ENCODE measurements at regions not wholly inside any gene's neighbourhood (a gene's known extent, or its start where the extent isn't known, plus 50 kb on each side); places are given as distances from the start of the nearest gene placed in this dataset.

DNA sequence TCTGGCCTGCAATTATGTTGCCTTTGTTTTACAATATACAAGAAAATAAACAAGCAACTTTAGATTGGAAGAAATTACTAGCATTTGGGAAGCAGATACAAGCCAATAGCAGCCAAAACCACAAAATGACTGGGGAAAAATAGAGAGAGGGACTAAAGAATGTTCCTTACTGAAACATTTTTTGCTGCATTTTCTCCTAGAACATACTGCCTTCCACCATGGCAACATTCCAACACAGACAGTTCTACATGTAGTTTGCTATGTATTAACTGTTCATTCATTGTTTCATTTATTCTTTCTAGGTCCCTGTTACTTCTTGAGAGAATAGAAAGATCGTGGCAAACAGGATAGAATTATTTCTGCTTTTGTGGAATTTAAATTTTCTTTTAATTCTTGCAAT, 530.2 kb downstream of the RPS29 start:
- Histone ChIP-seq H4K91ac (ENCODE audit: insufficient read length, low read depth, low read length) (no peak overlapping the region), H3K14ac (ENCODE audit: insufficient read depth, low read length) (no peak overlapping the region), H3K9ac (ENCODE audit: extremely low read depth, insufficient read length, low read length) (no peak overlapping the region), H3K79me1 (ENCODE audit: insufficient read depth, low read depth, low read length, poor library complexity, severe bottlenecking) (no peaks in the 10 kb centered on the region), H2BK15ac (ENCODE audit: low read depth, low read length) (no peak overlapping the region), H4K5ac (ENCODE audit: insufficient read length, low read depth, low read length) (no peak overlapping the region), H3K4me2 (ENCODE audit: insufficient read depth, insufficient read length, low read length) (no peak overlapping the region), H4K20me1 (ENCODE audit: control insufficient read depth, insufficient read depth, insufficient read length) (no peaks in the 10 kb centered on the region), H2AK5ac (ENCODE audit: insufficient read length, low read length) (no peak overlapping the region), H2AFZ (ENCODE audit: low read length) (no peak overlapping the region), H3K56ac (ENCODE audit: insufficient read length, low read depth, low read length) (no peak overlapping the region), H3K23me2 (ENCODE audit: insufficient read length, low read depth, low read length, poor library complexity, severe bottlenecking) (no peaks in the 10 kb centered on the region), H3K27ac (ENCODE audit: insufficient read length, low read depth, low read length) (no peak overlapping the region), H3K79me2 (ENCODE audit: insufficient read depth, low read length) (no peaks in the 10 kb centered on the region), H4K8ac (replicated peaks; ENCODE audit: insufficient read length, low read depth, low read length) (no peak overlapping the region), H3T11ph (ENCODE audit: low read length) (no peak overlapping the region), H2BK12ac (ENCODE audit: insufficient read length, low read depth, low read length) (no peak overlapping the region), H2BK5ac (ENCODE audit: insufficient read length, low read length) (no peak overlapping the region), H3K18ac (ENCODE audit: insufficient read length, low read depth, low read length) (no peak overlapping the region), H2BK120ac (ENCODE audit: low read depth, low read length, poor library complexity, severe bottlenecking) (no peak overlapping the region), H3K9me3 (ENCODE audit: control insufficient read depth, low read depth, low read length) (no peaks in the 10 kb centered on the region), H3K4ac (ENCODE audit: low read depth, low read length) (no peak overlapping the region), H2BK20ac (ENCODE audit: low read depth, low read length, poor library complexity, severe bottlenecking) (no peak overlapping the region), H3K23ac (ENCODE audit: insufficient read length, low read depth, low read length) (no peak overlapping the region), H3K27me3 (ENCODE audit: insufficient read depth, low read length) (no peaks in the 10 kb centered on the region), H3K4me1 (ENCODE audit: insufficient read depth, low read length) (no peaks in the 10 kb centered on the region)
- Mint-ChIP-seq H3K4me3 (no peak overlapping the region), H3K36me3 (ENCODE audit: insufficient read depth in 1 of 3, low read depth in 3 of 3) (no peaks in the 10 kb centered on the region), H3K27ac (no peak overlapping the region), H3K4me1 (peaks cover 0 to 5% of the 10 kb centered on the region in 2 experiments; a peak in 1 of 4 replicates), H3K9me3 (no peaks in the 10 kb centered on the region), H3K27me3 (ENCODE audit: low read depth) (no peaks in the 10 kb centered on the region)
- WGBS (ENCODE audit: extremely low coverage, insufficient read length, low lambda C conversion rate), result no CpG with 5 or more reads among the region's 1 CpG
- no peak for DNase-seq
- no peak for TF ChIP-seq CTCF (conservative IDR thresholded peaks at IDR 0.05)

Measured in H9 (cell line).